ENCODE measurements at regions not wholly inside any gene's neighbourhood (a gene's known extent, or its start where the extent isn't known, plus 50 kb on each side); places are given as distances from the start of the nearest gene placed in this dataset.

DNA sequence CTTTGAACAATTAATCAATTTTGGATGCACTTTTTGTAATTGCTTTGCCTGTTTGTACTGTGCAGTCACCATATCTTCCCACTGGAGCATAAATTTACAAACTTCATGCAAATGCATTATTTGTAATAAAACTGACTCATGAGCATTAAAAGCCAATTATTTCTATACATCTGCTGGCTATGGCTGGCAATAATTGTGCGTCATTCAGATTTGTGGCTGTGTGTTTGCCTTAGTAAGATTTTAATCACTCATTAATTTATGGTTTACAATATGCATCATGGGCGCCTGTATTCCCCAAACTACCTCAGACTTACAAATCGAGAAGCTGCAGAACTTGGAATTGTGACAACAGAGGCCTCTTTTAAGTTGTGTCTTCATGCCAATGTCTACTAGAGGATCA, 132.4 kb upstream of the TRIB2 start:
- TF ChIP-seq, protein P1, sequence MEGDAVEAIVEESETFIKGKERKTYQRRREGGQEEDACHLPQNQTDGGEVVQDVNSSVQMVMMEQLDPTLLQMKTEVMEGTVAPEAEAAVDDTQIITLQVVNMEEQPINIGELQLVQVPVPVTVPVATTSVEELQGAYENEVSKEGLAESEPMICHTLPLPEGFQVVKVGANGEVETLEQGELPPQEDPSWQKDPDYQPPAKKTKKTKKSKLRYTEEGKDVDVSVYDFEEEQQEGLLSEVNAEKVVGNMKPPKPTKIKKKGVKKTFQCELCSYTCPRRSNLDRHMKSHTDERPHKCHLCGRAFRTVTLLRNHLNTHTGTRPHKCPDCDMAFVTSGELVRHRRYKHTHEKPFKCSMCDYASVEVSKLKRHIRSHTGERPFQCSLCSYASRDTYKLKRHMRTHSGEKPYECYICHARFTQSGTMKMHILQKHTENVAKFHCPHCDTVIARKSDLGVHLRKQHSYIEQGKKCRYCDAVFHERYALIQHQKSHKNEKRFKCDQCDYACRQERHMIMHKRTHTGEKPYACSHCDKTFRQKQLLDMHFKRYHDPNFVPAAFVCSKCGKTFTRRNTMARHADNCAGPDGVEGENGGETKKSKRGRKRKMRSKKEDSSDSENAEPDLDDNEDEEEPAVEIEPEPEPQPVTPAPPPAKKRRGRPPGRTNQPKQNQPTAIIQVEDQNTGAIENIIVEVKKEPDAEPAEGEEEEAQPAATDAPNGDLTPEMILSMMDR (conservative IDR thresholded peaks at IDR 0.05), result no peak
- TF ChIP-seq EZH2 (IDR thresholded peaks at IDR 0.05; ENCODE audit: low read depth), result no peak
- no peaks in the 10 kb centered on the region for H3K27me3 ChIP-seq (ENCODE audit: insufficient read depth, low read depth)
- H3K9me3 ChIP-seq (ENCODE audit: insufficient read depth, low read depth), result no peaks in the 10 kb centered on the region; the same call in 1 of the 2 replicates
- H2AFZ ChIP-seq, result no peak overlapping the region
- peaks cover 26% of the 10 kb centered on the region for H3F3A ChIP-seq (ENCODE audit: insufficient read depth, low read depth)
- peaks cover 24% of the 10 kb centered on the region for H3K4me1 ChIP-seq (replicated peaks; ENCODE audit: insufficient read depth)
- intact Hi-C loops (cut with micrococcal nuclease; ENCODE audit: unreplicated experiment), result no loop called here
- H3K79me2 ChIP-seq (ENCODE audit: low read depth), result no peaks in the 10 kb centered on the region
- BruUV-seq (replicated peaks), result no TSS peak
- CTCF ChIA-PET, result no interaction called here
- H3K36me3 ChIP-seq (ENCODE audit: low read depth), result peaks cover 5% of the 10 kb centered on the region; the same call in 1 of the 2 replicates
- H3K4me2 ChIP-seq, result no peak overlapping the region
- no peaks in the 10 kb centered on the region for H4K20me1 ChIP-seq (ENCODE audit: insufficient read depth)
- DNase-seq, result no peak
- no peaks in the 10 kb centered on the region; the same call in 1 of the 2 replicates for H3K9me2 ChIP-seq (ENCODE audit: insufficient read depth)
- H3K4me3 ChIP-seq, result no peak overlapping the region
- H3K27ac ChIP-seq, result no peak overlapping the region
- POLR2A ChIA-PET (ENCODE audit: unreplicated experiment), result no interaction called here

DNA sequence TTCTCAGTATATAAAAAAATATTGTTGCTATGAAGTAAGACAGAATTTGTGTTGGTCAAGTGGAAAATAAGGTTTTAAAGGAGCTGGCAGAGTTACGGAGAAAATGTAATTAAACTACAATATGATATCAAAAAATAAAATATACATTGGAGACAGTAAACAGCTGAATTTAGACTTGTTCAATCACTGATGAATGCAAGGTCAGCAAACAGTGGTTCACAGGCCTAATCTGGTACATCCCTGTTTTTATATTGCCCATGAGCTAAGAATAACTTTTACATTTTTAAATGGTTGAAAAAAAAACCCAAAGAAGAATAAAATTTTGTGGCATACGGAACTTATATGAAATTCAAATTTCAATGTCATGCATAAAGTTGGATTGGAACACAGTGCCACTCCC, 131.0 kb upstream of the TRIB2 start:
- no peaks in the 10 kb centered on the region for H3K79me2 ChIP-seq (ENCODE audit: low read depth)
- TF ChIP-seq, protein P1 (conservative IDR thresholded peaks at IDR 0.05), result no peak
- no peaks in the 10 kb centered on the region; the same call in 1 of the 2 replicates for H3K9me2 ChIP-seq (ENCODE audit: insufficient read depth)
- H3K36me3 ChIP-seq (ENCODE audit: low read depth), result no peaks in the 10 kb centered on the region
- CTCF ChIA-PET, result no interaction called here
- H4K20me1 ChIP-seq (ENCODE audit: insufficient read depth), result no peaks in the 10 kb centered on the region
- H3K4me1 ChIP-seq (replicated peaks; ENCODE audit: insufficient read depth), result peaks cover 24% of the 10 kb centered on the region
- DNase-seq, result no peak
- POLR2A ChIA-PET (ENCODE audit: unreplicated experiment), result interaction anchor here (0.7 kb wide), 1 partner anchor 152 kb away, joined by 10 read pairs; no protein-coding TSS in a partner anchor
- no peak overlapping the region for H2AFZ ChIP-seq
- no peak overlapping the region for H3K4me3 ChIP-seq
- H3K9me3 ChIP-seq (ENCODE audit: insufficient read depth, low read depth), result no peaks in the 10 kb centered on the region; the same call in 1 of the 2 replicates
- H3K27me3 ChIP-seq (ENCODE audit: insufficient read depth, low read depth), result no peaks in the 10 kb centered on the region
- intact Hi-C loops (cut with micrococcal nuclease; ENCODE audit: unreplicated experiment), result no loop called here
- H3F3A ChIP-seq (ENCODE audit: insufficient read depth, low read depth), result peaks cover 26% of the 10 kb centered on the region
- no peak overlapping the region for H3K27ac ChIP-seq
- no TSS peak for BruUV-seq (replicated peaks)
- no peak overlapping the region for H3K4me2 ChIP-seq

DNA sequence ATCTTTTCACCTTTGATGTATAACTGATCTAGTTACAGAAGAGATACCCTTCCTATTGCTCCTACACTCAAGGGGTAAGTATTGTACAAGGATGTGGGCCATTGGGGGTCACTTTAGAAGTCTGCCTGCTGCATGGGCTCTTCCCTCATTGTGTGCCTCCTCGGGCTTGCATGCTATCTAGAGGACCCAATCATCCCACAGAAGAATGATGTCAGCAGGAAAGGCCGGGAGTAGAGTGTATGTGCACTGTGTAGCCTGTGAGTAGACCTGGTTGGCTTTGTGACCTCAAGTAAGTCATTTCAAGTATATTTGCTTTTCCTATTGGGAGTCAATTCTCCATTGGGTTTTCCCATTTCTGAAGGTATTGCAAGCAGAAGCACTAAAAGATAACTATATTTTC, 129.5 kb upstream of the TRIB2 start:
- no peak for TF ChIP-seq EZH2 (IDR thresholded peaks at IDR 0.05; ENCODE audit: low read depth)
- TF ChIP-seq, protein P1 (conservative IDR thresholded peaks at IDR 0.05), result no peak
- Histone ChIP-seq H3K4me3 (no peak overlapping the region), H3K79me2 (ENCODE audit: low read depth) (no peaks in the 10 kb centered on the region), H3F3A (ENCODE audit: insufficient read depth, low read depth) (peaks cover 26% of the 10 kb centered on the region), H4K20me1 (ENCODE audit: insufficient read depth) (no peaks in the 10 kb centered on the region), H3K9me2 (ENCODE audit: insufficient read depth) (no peaks in the 10 kb centered on the region; the same call in 1 of the 2 replicates), H3K4me1 (replicated peaks; ENCODE audit: insufficient read depth) (peaks cover 24% of the 10 kb centered on the region), H3K4me2 (peak overlapping the region; percentile 50), H3K9me3 (ENCODE audit: insufficient read depth, low read depth) (no peaks in the 10 kb centered on the region; the same call in 1 of the 2 replicates), H3K27ac (peak overlapping the region; percentile 91), H3K27me3 (ENCODE audit: insufficient read depth, low read depth) (no peaks in the 10 kb centered on the region), H2AFZ (no peak overlapping the region), H3K36me3 (ENCODE audit: low read depth) (no peaks in the 10 kb centered on the region)
- BruUV-seq (replicated peaks), result no TSS peak
- intact Hi-C loops (cut with micrococcal nuclease; ENCODE audit: unreplicated experiment), result no loop called here
- DNase-seq, result no peak
- ChIA-PET CTCF (no interaction called here), POLR2A (ENCODE audit: unreplicated experiment) (no interaction called here)
